ENCODE measurements at regions not wholly inside any gene's neighbourhood (a gene's known extent, or its start where the extent isn't known, plus 50 kb on each side); places are given as distances from the start of the nearest gene placed in this dataset.

DNA sequence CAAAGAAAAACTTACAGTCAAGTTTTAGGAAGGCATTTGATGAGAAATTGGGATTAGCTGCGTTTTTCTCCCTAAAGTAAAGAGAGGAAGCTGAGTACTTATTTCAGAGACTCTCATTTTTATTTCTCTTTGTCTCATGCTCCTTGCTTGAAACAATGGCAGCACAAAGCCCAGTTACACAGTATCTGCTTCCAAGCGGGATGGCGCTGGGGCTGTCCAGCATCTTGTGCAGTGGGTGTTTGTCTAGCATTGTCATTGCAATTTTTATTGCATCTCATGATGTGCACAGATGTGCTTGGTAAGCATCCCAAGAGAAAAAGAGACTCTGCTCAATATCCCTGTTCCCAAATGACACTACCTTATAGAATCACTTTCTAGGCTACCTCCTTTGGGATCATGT, 102.8 kb upstream of the ZNF521 start:
- ChIA-PET CTCF (interaction anchor here (1.0 kb wide), 1 partner anchor 12 kb away, joined by 3 read pairs; no protein-coding TSS in a partner anchor), POLR2A (no interaction called here)
- WGBS (ENCODE audit: missing lambda C conversion rate), result 3% methylated on average over 3 of the region's 3 CpGs
- TF ChIP-seq MAFK (IDR thresholded peaks at IDR 0.05; ENCODE audit: partially characterized antibody) (no peak), JUN (IDR thresholded peaks at IDR 0.05) (no peak), CHD4 (IDR thresholded peaks at IDR 0.05; ENCODE audit: borderline replicate concordance) (no peak), EHMT2 (IDR thresholded peaks at IDR 0.05; ENCODE audit: low read depth) (no peak), ZFP36 (IDR thresholded peaks at IDR 0.05; ENCODE audit: borderline replicate concordance, partially characterized antibody) (no peak), ESRRA (IDR thresholded peaks at IDR 0.05; ENCODE audit: borderline replicate concordance, low read length) (no peak), RCOR1 (IDR thresholded peaks at IDR 0.05; ENCODE audit: low read depth, low read length) (no peak)
- TF ChIP-seq, protein P1, sequence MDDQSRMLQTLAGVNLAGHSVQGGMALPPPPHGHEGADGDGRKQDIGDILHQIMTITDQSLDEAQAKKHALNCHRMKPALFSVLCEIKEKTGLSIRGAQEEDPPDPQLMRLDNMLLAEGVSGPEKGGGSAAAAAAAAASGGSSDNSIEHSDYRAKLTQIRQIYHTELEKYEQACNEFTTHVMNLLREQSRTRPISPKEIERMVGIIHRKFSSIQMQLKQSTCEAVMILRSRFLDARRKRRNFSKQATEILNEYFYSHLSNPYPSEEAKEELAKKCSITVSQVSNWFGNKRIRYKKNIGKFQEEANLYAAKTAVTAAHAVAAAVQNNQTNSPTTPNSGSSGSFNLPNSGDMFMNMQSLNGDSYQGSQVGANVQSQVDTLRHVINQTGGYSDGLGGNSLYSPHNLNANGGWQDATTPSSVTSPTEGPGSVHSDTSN (IDR thresholded peaks at IDR 0.05), result no peak
- TF ChIP-seq, protein P2, sequence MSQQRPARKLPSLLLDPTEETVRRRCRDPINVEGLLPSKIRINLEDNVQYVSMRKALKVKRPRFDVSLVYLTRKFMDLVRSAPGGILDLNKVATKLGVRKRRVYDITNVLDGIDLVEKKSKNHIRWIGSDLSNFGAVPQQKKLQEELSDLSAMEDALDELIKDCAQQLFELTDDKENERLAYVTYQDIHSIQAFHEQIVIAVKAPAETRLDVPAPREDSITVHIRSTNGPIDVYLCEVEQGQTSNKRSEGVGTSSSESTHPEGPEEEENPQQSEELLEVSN (IDR thresholded peaks at IDR 0.05; ENCODE audit: borderline replicate concordance, low read depth), result no peak
- ATAC-seq (no peak), DNase-seq (ENCODE audit: low read depth in 1 of 2, low spot score in 1 of 2) (no peak), FAIRE-seq (no peak)
- Histone ChIP-seq H3K9me3 (no peaks in the 10 kb centered on the region), H3K4me3 (no peak overlapping the region), H3K4me2 (no peak overlapping the region), H3K27ac (no peak overlapping the region), H3K4me1 (no peaks in the 10 kb centered on the region)

DNA sequence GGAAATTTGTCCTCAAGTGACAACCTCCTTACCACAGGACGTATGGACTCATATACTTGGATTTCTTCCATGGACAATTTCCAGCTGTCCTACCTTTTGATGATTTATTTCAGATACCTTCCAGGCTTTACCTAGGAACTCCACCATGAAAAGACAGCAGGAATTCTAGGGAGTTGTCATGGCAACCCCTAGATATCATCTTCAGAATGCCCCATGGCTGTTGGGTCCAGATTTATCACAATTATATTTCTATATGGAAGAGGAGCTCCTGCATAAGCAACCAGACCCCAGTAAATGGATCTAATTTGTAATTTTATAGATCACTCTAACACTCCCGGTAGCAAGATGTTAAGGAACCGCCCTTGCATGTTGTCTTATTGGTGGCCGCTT, 102.3 kb upstream of the ZNF521 start:
- WGBS (ENCODE audit: missing lambda C conversion rate), result 49% methylated on average over 4 of the region's 4 CpGs
- Histone ChIP-seq H3K27ac (no peak overlapping the region), H3K4me3 (no peak overlapping the region), H3K9me3 (no peaks in the 10 kb centered on the region), H3K4me2 (no peak overlapping the region), H3K4me1 (no peaks in the 10 kb centered on the region)
- ATAC-seq, result no peak
- TF ChIP-seq, protein P3, sequence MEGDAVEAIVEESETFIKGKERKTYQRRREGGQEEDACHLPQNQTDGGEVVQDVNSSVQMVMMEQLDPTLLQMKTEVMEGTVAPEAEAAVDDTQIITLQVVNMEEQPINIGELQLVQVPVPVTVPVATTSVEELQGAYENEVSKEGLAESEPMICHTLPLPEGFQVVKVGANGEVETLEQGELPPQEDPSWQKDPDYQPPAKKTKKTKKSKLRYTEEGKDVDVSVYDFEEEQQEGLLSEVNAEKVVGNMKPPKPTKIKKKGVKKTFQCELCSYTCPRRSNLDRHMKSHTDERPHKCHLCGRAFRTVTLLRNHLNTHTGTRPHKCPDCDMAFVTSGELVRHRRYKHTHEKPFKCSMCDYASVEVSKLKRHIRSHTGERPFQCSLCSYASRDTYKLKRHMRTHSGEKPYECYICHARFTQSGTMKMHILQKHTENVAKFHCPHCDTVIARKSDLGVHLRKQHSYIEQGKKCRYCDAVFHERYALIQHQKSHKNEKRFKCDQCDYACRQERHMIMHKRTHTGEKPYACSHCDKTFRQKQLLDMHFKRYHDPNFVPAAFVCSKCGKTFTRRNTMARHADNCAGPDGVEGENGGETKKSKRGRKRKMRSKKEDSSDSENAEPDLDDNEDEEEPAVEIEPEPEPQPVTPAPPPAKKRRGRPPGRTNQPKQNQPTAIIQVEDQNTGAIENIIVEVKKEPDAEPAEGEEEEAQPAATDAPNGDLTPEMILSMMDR (IDR thresholded peaks at IDR 0.05), result no peak
- TF ChIP-seq FOSB (CRISPR knock-in tag; IDR thresholded peaks at IDR 0.05) (no peak), MAZ (IDR thresholded peaks at IDR 0.05; ENCODE audit: borderline replicate concordance, low read depth, low read length) (no peak), ZC3H11A (IDR thresholded peaks at IDR 0.05) (no peak), RARB (CRISPR knock-in tag; IDR thresholded peaks at IDR 0.05) (no peak), RFX5 (IDR thresholded peaks at IDR 0.05) (no peak), ZSCAN20 (CRISPR knock-in tag; IDR thresholded peaks at IDR 0.05) (no peak), ESRRA (IDR thresholded peaks at IDR 0.05; ENCODE audit: borderline replicate concordance, low read length) (no peak), PHF8 (IDR thresholded peaks at IDR 0.05; ENCODE audit: borderline replicate concordance, low read depth) (no peak)
- POLR2A ChIA-PET, result no interaction called here
- no peak for FAIRE-seq
- DNase-seq (ENCODE audit: low read depth in 1 of 2, low spot score in 1 of 2), result no peak
- CTCF ChIA-PET, result interaction anchor here (1.0 kb wide), 1 partner anchor 12 kb away, joined by 3 read pairs; no protein-coding TSS in a partner anchor

DNA sequence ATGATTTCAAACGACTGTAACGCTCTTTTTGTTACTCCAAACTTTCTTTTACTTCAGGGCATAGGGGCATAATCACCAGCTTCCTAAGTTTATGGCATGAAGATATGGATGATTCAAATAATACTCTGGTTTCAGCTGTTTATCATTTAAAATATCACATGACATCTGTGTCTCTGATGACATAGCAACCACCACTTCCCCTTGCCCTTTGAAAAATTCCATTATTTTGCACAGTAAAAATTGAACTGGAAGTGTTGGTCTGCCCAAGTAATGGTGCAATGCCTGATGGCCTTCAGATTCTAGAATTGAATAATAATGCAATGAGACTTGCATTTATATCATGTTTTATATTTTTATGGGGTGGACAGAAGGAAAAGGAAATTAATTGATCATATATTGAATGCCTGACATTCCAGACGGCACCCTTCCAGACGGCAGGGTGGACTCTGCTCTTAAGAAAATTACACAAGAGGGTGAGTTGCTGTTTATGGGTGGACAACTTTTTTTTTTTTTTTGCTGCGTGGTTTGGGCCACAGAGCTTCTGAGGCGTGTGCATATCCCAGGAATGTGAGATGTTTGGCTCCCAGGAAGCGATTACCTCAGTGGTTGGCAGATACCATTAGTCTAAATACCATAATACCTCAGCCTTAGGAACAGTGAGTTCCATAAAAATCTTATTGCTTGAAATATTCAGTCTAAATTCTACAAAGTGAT, 101.7 kb upstream of the ZNF521 start:
- no peak overlapping the region for H3K4me3 ChIP-seq
- no peaks in the 10 kb centered on the region for H3K4me1 ChIP-seq
- no peak for DNase-seq (ENCODE audit: low read depth in 1 of 2, low spot score in 1 of 2)
- no peak overlapping the region for H3K4me2 ChIP-seq
- no peaks in the 10 kb centered on the region for H3K9me3 ChIP-seq
- no peak overlapping the region for H3K27ac ChIP-seq
- CTCF ChIA-PET, result no interaction called here
- TF ChIP-seq GATA3 (IDR thresholded peaks at IDR 0.05; ENCODE audit: borderline replicate concordance) (no peak), EP300 (IDR thresholded peaks at IDR 0.05) (no peak), TP53 (CRISPR knock-in tag; IDR thresholded peaks at IDR 0.05) (no peak), ESRRA (IDR thresholded peaks at IDR 0.05; ENCODE audit: borderline replicate concordance, low read length) (no peak), HEYL (CRISPR knock-in tag; IDR thresholded peaks at IDR 0.05) (no peak)
- TF ChIP-seq, protein P4, sequence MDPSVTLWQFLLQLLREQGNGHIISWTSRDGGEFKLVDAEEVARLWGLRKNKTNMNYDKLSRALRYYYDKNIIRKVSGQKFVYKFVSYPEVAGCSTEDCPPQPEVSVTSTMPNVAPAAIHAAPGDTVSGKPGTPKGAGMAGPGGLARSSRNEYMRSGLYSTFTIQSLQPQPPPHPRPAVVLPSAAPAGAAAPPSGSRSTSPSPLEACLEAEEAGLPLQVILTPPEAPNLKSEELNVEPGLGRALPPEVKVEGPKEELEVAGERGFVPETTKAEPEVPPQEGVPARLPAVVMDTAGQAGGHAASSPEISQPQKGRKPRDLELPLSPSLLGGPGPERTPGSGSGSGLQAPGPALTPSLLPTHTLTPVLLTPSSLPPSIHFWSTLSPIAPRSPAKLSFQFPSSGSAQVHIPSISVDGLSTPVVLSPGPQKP (IDR thresholded peaks at IDR 0.05; ENCODE audit: low read depth, low read length), result no peak
- TF ChIP-seq, protein P5, sequence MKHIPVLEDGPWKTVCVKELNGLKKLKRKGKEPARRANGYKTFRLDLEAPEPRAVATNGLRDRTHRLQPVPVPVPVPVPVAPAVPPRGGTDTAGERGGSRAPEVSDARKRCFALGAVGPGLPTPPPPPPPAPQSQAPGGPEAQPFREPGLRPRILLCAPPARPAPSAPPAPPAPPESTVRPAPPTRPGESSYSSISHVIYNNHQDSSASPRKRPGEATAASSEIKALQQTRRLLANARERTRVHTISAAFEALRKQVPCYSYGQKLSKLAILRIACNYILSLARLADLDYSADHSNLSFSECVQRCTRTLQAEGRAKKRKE (CRISPR knock-in tag; IDR thresholded peaks at IDR 0.05; ENCODE audit: low read depth), result no peak
- ATAC-seq, result no peak
- FAIRE-seq, result no peak
- 2% methylated on average over 7 of the region's 7 CpGs for WGBS (ENCODE audit: missing lambda C conversion rate)
- POLR2A ChIA-PET, result no interaction called here

Measured in A549 (cell line).